WTC11 (cell line): ENCODE measurements at regions not wholly inside any gene's neighbourhood (a gene's known extent, or its start where the extent isn't known, plus 50 kb on each side); places are given as distances from the start of the nearest gene placed in this dataset.

ENCODE experiments used
- CDX4 ChIP-seq: fragments of 250-450 bp; sonication (Bioruptor Pico); IDR thresholded peaks from 2 replicates; pipeline ENCODE4 v1.9.0; 2021; ENCODE audit warnings: moderate library complexity, mild to moderate bottlenecking, inconsistent platforms, borderline replicate concordance
- CREB1 ChIP-seq: sonication (generic); formaldehyde crosslinking; IDR thresholded peaks from 2 replicates; pipeline ENCODE4 v1.8.0; 2023; ENCODE audit warnings: mild to moderate bottlenecking, missing genetic modification reagents
- JAZF1 ChIP-seq: fragments of 250-450 bp; sonication (Bioruptor Pico); IDR thresholded peaks from 2 replicates; pipeline ENCODE4 v1.9.0; 2021; ENCODE audit warnings: moderate library complexity, mild to moderate bottlenecking, inconsistent platforms
- KAT7 ChIP-seq: sonication (generic); formaldehyde crosslinking; IDR thresholded peaks from 2 replicates; pipeline ENCODE4 v1.8.1; 2023; ENCODE audit warnings: missing genetic modification reagents, mild to moderate bottlenecking, borderline replicate concordance
- SMAD3 ChIP-seq: sonication (generic); formaldehyde crosslinking; IDR thresholded peaks from 2 replicates; pipeline ENCODE4 v1.8.0; 2022; ENCODE audit warnings: missing genetic modification reagents, mild to moderate bottlenecking, borderline replicate concordance
- SMAD4 ChIP-seq: sonication (generic); formaldehyde crosslinking; IDR thresholded peaks from 2 replicates; pipeline ENCODE4 v1.8.0; 2022; ENCODE audit warnings: mild to moderate bottlenecking, missing genetic modification reagents
- TCF7 ChIP-seq: sonication (generic); formaldehyde crosslinking; IDR thresholded peaks from 2 replicates; pipeline ENCODE4 v1.8.0; 2022; ENCODE audit warnings: mild to moderate bottlenecking, low read depth, missing genetic modification reagents, moderate library complexity
- ZBTB43 ChIP-seq: sonication (generic); formaldehyde crosslinking; IDR thresholded peaks from 2 replicates; pipeline ENCODE4 v1.8.1; 2023; ENCODE audit warnings: mild to moderate bottlenecking, missing genetic modification reagents
- ZNF416 ChIP-seq: fragments of 250-450 bp; sonication (Bioruptor Pico); IDR thresholded peaks from 2 replicates; pipeline ENCODE4 v1.9.0; 2021; ENCODE audit warnings: mild to moderate bottlenecking, inconsistent platforms
- TF ChIP-seq, protein P1 (sequence below): fragments of 200-600 bp; IDR thresholded peaks from 2 replicates; pipeline ENCODE4 v1.8.0; 2022; ENCODE audit warnings: antibody characterized with exemption

GRCh38 chr2:57397550-57398360 is 648.9 kb upstream of the VRK2 start:
- TF ChIP-seq TCF7 (CRISPR knock-in tag), result no peak
- TF ChIP-seq CREB1 (CRISPR knock-in tag), result no peak
- TF ChIP-seq, protein P1, sequence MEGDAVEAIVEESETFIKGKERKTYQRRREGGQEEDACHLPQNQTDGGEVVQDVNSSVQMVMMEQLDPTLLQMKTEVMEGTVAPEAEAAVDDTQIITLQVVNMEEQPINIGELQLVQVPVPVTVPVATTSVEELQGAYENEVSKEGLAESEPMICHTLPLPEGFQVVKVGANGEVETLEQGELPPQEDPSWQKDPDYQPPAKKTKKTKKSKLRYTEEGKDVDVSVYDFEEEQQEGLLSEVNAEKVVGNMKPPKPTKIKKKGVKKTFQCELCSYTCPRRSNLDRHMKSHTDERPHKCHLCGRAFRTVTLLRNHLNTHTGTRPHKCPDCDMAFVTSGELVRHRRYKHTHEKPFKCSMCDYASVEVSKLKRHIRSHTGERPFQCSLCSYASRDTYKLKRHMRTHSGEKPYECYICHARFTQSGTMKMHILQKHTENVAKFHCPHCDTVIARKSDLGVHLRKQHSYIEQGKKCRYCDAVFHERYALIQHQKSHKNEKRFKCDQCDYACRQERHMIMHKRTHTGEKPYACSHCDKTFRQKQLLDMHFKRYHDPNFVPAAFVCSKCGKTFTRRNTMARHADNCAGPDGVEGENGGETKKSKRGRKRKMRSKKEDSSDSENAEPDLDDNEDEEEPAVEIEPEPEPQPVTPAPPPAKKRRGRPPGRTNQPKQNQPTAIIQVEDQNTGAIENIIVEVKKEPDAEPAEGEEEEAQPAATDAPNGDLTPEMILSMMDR, result no peak
- TF ChIP-seq ZNF416 (CRISPR knock-in tag), result no peak
- TF ChIP-seq ZBTB43, result no peak
- TF ChIP-seq KAT7 (CRISPR knock-in tag), result no peak
- TF ChIP-seq SMAD3 (CRISPR knock-in tag), result no peak
- no peak for TF ChIP-seq SMAD4 (CRISPR knock-in tag)
- no peak for TF ChIP-seq CDX4 (CRISPR knock-in tag)
- TF ChIP-seq JAZF1, result no peak
